K562 (cell line): ENCODE measurements at regions not wholly inside any gene's neighbourhood (a gene's known extent, or its start where the extent isn't known, plus 50 kb on each side); places are given as distances from the start of the nearest gene placed in this dataset.

ENCODE experiments used
- ATAC-seq: fragments of 200-7000 bp; cut with Tn5 transposase; 3 replicates; pipeline ENCODE4 v1.9.1; 2020; ENCODE audit warnings: moderate library complexity
- BruUV-seq: library from RNA; stranded (reverse); fragments of 400-500 nt; replicated peaks from 2 replicates; lab custom pipeline; 2021; lab: Mats Ljungman, UMichigan
- CTCF ChIA-PET: fragments of 300-600 bp; formaldehyde crosslinking; extraction: SDS; loops from one replicate; lab custom pipeline; 2021; ENCODE audit warnings: low intra/inter-chr PET ratio; lab: Yijun Ruan, JAX
- POLR2A ChIA-PET: fragments of 300-600, 350-650 bp; sonication (Branson Sonifier 250); formaldehyde crosslinking; extraction: SDS; loops from one replicate; lab custom pipeline; 2021; ENCODE audit warnings: antibody characterized with exemption, inconsistent platforms; lab: Yijun Ruan, JAX
- DNase-seq, 4 experiments: peaks; one replicate each; pipeline versions ENCODE4 v3.0.0 to v3.0.0-alpha.2; 2011 to 2018; ENCODE audit warnings: low spot score in 3 of 4, mixed read lengths in 3 of 4; ENCODE audit errors: extremely low read depth in 1 of 4
- FAIRE-seq: peaks from 2 replicates; lab custom pipeline; 2011; peaks lifted over from hg19 to GRCh38; lab: Jason Lieb, UNC
- H2AFZ ChIP-seq: 2 replicates; pipeline ENCODE4 v1.6.0; 2011; ENCODE audit warnings: low read depth, low read length, control low read depth, inconsistent platforms
- H3K27ac ChIP-seq: fragments of 200-600 bp; 3 replicates; pipeline ENCODE4 v1.8.0; 2011; ENCODE audit warnings: low read depth, mild to moderate bottlenecking, control low read depth, inconsistent platforms, low read length, moderate library complexity, mixed read lengths; ENCODE audit errors: extremely low read depth
- H3K27me3 ChIP-seq, 2 experiments: fragments of 300-600 bp in 1 of 2; 2 replicates in 1 of 2; 3 replicates in 1 of 2; pipeline versions ENCODE4 v1.6.0 to v1.8.0; 2011; ENCODE audit warnings: inconsistent platforms in 2 of 2, low read length in 2 of 2, mild to moderate bottlenecking in 1 of 2, mixed read lengths in 1 of 2, moderate library complexity in 1 of 2; ENCODE audit not compliant: control insufficient read depth in 2 of 2, insufficient read depth in 2 of 2
- H3K36me3 ChIP-seq: fragments of 300-600 bp; 3 replicates; pipeline ENCODE4 v1.8.0; 2011; ENCODE audit warnings: mild to moderate bottlenecking, low read length, inconsistent platforms; ENCODE audit not compliant: control insufficient read depth, insufficient read depth
- H3K4me1 ChIP-seq, 2 experiments: fragments of 200-600 bp in 1 of 2; replicated peaks in 1 of 2; 2 replicates in 1 of 2; 3 replicates in 1 of 2; pipeline versions ENCODE4 v1.5.1 to v1.8.0; 2011; ENCODE audit warnings: inconsistent platforms in 2 of 2, low read length in 2 of 2, mild to moderate bottlenecking in 1 of 2, mixed read lengths in 1 of 2, moderate library complexity in 1 of 2; ENCODE audit not compliant: control insufficient read depth in 2 of 2, insufficient read depth in 2 of 2
- H3K4me2 ChIP-seq: 2 replicates; pipeline ENCODE4 v1.6.1; 2011; ENCODE audit warnings: low read length, control low read depth, inconsistent platforms, mixed read lengths; ENCODE audit not compliant: insufficient read depth
- H3K4me3 ChIP-seq: fragments of 200-600 bp; sonication (generic), shearing (Covaris generic); 2 replicates; pipeline ENCODE4 v1.5.1; 2016; ENCODE audit warnings: control low read depth, inconsistent platforms
- H3K79me2 ChIP-seq: fragments of 200-600 bp; 3 replicates; pipeline ENCODE4 v1.8.0; 2011; ENCODE audit warnings: low read length, inconsistent platforms; ENCODE audit not compliant: control insufficient read depth, insufficient read depth
- H3K9ac ChIP-seq, 2 experiments: 2 replicates each; pipeline versions ENCODE4 v1.6.0 to v1.6.1; 2011; ENCODE audit warnings: low read depth in 2 of 2, low read length in 2 of 2, control low read depth in 1 of 2, inconsistent platforms in 1 of 2, mild to moderate bottlenecking in 1 of 2, mixed read lengths in 1 of 2; ENCODE audit not compliant: insufficient read depth in 1 of 2
- H3K9me1 ChIP-seq: one replicate; pipeline ENCODE4 v1.6.0; 2011; ENCODE audit warnings: inconsistent platforms, mild to moderate bottlenecking, low read length, moderate library complexity; ENCODE audit not compliant: control insufficient read depth, insufficient read depth
- H3K9me3 ChIP-seq: replicated peaks from 2 replicates; pipeline ENCODE4 v1.5.1; 2011; ENCODE audit warnings: low read depth, low read length, inconsistent platforms; ENCODE audit not compliant: control insufficient read depth, insufficient read depth
- H4K20me1 ChIP-seq: replicated peaks from 2 replicates; pipeline ENCODE4 v1.6.1; 2011; ENCODE audit warnings: low read length, inconsistent platforms, mixed read lengths; ENCODE audit not compliant: control insufficient read depth, insufficient read depth
- ARHGAP35 ChIP-seq: fragments of 450-650 bp; IDR thresholded peaks from 2 replicates; pipeline ENCODE4 v1.6.1; 2018; ENCODE audit not compliant: partially characterized antibody
- FOS ChIP-seq: IDR thresholded peaks from 3 replicates; pipeline ENCODE4 v1.6.1; 2011; ENCODE audit not compliant: insufficient read length; ENCODE audit errors: extremely low read depth
- FOSL1 ChIP-seq: fragments of 200-800 bp; sonication (Bioruptor generic); conservative IDR thresholded peaks from 2 replicates; pipeline ENCODE4 v1.6.1; 2016; ENCODE audit warnings: missing genetic modification characterization, missing compliant biosample characterization
- HMGN3 ChIP-seq: IDR thresholded peaks from 2 replicates; pipeline ENCODE4 v1.6.1; 2011; ENCODE audit warnings: borderline replicate concordance, low read depth, mild to moderate bottlenecking, mixed read lengths, low read length; ENCODE audit not compliant: insufficient read length; ENCODE audit errors: extremely low read depth
- NFRKB ChIP-seq: fragments of 450-650 bp; IDR thresholded peaks from 2 replicates; pipeline ENCODE4 v1.6.1; 2016; ENCODE audit warnings: low read depth
- RBM34 ChIP-seq: fragments of 200-400 bp; formaldehyde crosslinking; IDR thresholded peaks from 2 replicates; pipeline ENCODE4 v1.6.1; 2018; ENCODE audit warnings: low read length, borderline replicate concordance; ENCODE audit not compliant: insufficient read depth
- RUNX1 ChIP-seq: sonication (generic); IDR thresholded peaks from 2 replicates; pipeline ENCODE4 v1.6.1; 2016; ENCODE audit warnings: antibody characterized with exemption, low read depth
- ZBTB8A ChIP-seq: fragments of 450-650 bp; IDR thresholded peaks from 2 replicates; pipeline ENCODE4 v1.6.1; 2018; ENCODE audit warnings: mild to moderate bottlenecking, moderate library complexity; ENCODE audit not compliant: partially characterized antibody
- ZNF165 ChIP-seq: fragments of 250-450 bp; sonication (Bioruptor Pico); IDR thresholded peaks from 2 replicates; pipeline ENCODE4 v1.4.0; 2020; ENCODE audit warnings: borderline replicate concordance
- ZNF41 ChIP-seq: fragments of 250-450 bp; sonication (Bioruptor Pico); conservative IDR thresholded peaks from 2 replicates; pipeline ENCODE4 v1.4.0; 2020; ENCODE audit warnings: mild to moderate bottlenecking
- ZNF707 ChIP-seq: fragments of 250-450 bp; sonication (Bioruptor Pico); conservative IDR thresholded peaks from 2 replicates; pipeline ENCODE4 v1.8.0; 2022; ENCODE audit warnings: inconsistent platforms, mild to moderate bottlenecking, moderate library complexity
- ZNF785 ChIP-seq: fragments of 250-450 bp; sonication (Bioruptor Pico); IDR thresholded peaks from 2 replicates; pipeline ENCODE4 v1.4.0; 2020; ENCODE audit warnings: mild to moderate bottlenecking
- whole genome bisulfite sequencing: fragments of 100-300 bp; shearing (Covaris generic); methylation state at CpG from one replicate; pipeline ENCODE4 v1.1.6; 2016; ENCODE audit warnings: low coverage, mixed read lengths; ENCODE audit not compliant: insufficient coverage; ENCODE audit errors: missing lambda C conversion rate; 5-methylcytosine and 5-hydroxymethylcytosine counted together
- in situ Hi-C: fragments of 300-500 bp; cut with MboI; formaldehyde crosslinking; loops from 4 replicates; pipeline ENCODE4 v1.15.0; 2018; ENCODE audit warnings: inconsistent platforms, mixed read lengths
- intact Hi-C: fragments of 100-400 bp; cut with micrococcal nuclease; formaldehyde crosslinking; loops from 2 replicates; pipeline ENCODE4 v1.14.2; 2022
- TF ChIP-seq, protein P1 (sequence below): fragments of 450-650 bp; formaldehyde crosslinking; IDR thresholded peaks from 2 replicates; pipeline ENCODE4 v1.4.0; 2020; ENCODE audit warnings: mild to moderate bottlenecking
- TF ChIP-seq, protein P2 (sequence below), 2 experiments: fragments of 450-650 bp; conservative IDR thresholded peaks; 2 replicates each; pipeline ENCODE4 v1.6.1; 2017; ENCODE audit warnings: mild to moderate bottlenecking in 2 of 2, moderate library complexity in 2 of 2

- POLR2A ChIA-PET, result no interaction called here
- WGBS, result 1% methylated on average over 6 of the region's 6 CpGs
- H3K27me3 ChIP-seq, result no peaks in the 10 kb centered on the region
Measured at GRCh38 chr21:24046829-24047443, 1560.3 kb downstream of the MRPL39 start.

More at GRCh38 chr21:24046829-24047443, 1560.3 kb downstream of the MRPL39 start:
- Histone ChIP-seq H3K4me1 (no peaks in the 10 kb centered on the region), H3K36me3 (no peaks in the 10 kb centered on the region), H3K9me1 (no peaks in the 10 kb centered on the region), H3K27ac (no peak overlapping the region), H4K20me1 (no peaks in the 10 kb centered on the region), H3K79me2 (no peaks in the 10 kb centered on the region), H2AFZ (no peak overlapping the region), H3K9ac (no peak overlapping the region), H3K9me3 (no peaks in the 10 kb centered on the region), H3K4me3 (no peak overlapping the region), H3K4me2 (no peak overlapping the region)
- in situ Hi-C loops (no loop called here), intact Hi-C loops (no loop called here)
- DNase-seq, result no peak
- CTCF ChIA-PET, result no interaction called here
- no peak for TF ChIP-seq ZNF707 (CRISPR knock-in tag)
- no peak for TF ChIP-seq FOSL1 (tag)
- TF ChIP-seq RBM34, result no peak
- TF ChIP-seq, protein P1, sequence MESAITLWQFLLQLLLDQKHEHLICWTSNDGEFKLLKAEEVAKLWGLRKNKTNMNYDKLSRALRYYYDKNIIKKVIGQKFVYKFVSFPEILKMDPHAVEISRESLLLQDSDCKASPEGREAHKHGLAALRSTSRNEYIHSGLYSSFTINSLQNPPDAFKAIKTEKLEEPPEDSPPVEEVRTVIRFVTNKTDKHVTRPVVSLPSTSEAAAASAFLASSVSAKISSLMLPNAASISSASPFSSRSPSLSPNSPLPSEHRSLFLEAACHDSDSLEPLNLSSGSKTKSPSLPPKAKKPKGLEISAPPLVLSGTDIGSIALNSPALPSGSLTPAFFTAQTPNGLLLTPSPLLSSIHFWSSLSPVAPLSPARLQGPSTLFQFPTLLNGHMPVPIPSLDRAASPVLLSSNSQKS (CRISPR knock-in tag), result no peak
- no peak for TF ChIP-seq ZNF41 (CRISPR knock-in tag)
- TF ChIP-seq, protein P2, sequence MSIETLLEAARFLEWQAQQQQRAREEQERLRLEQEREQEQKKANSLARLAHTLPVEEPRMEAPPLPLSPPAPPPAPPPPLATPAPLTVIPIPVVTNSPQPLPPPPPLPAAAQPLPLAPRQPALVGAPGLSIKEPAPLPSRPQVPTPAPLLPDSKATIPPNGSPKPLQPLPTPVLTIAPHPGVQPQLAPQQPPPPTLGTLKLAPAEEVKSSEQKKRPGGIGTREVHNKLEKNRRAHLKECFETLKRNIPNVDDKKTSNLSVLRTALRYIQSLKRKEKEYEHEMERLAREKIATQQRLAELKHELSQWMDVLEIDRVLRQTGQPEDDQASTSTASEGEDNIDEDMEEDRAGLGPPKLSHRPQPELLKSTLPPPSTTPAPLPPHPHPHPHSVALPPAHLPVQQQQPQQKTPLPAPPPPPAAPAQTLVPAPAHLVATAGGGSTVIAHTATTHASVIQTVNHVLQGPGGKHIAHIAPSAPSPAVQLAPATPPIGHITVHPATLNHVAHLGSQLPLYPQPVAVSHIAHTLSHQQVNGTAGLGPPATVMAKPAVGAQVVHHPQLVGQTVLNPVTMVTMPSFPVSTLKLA (conservative IDR thresholded peaks at IDR 0.05), result no peak
- TF ChIP-seq HMGN3, result no peak
- no peak for TF ChIP-seq ZNF165 (CRISPR knock-in tag)
- TF ChIP-seq FOS, result no peak
- TF ChIP-seq ZNF785 (CRISPR knock-in tag), result no peak
- TF ChIP-seq NFRKB, result no peak
- TF ChIP-seq ZBTB8A, result no peak
- TF ChIP-seq ARHGAP35, result no peak
- no peak for TF ChIP-seq RUNX1
- FAIRE-seq, result no peak
- no TSS peak for BruUV-seq
- ATAC-seq, result no peak
